Peyer's patch (tissue), 4 donors: ENCODE measurements at regions not wholly inside any gene's neighbourhood (a gene's known extent, or its start where the extent isn't known, plus 50 kb on each side); places are given as distances from the start of the nearest gene placed in this dataset.

ENCODE experiments used
- CTCF ChIP-seq, 6 experiments: fragments of 450-650 bp in 4 of 6; fragments of 200-600 bp in 2 of 6; sonication (generic) in 1 of 6; IDR thresholded peaks; one replicate each; pipeline ENCODE4 v1.5.1; 2017 to 2019; ENCODE audit warnings: antibody characterized with exemption in 6 of 6, mild to moderate bottlenecking in 3 of 6, moderate library complexity in 1 of 6
- POLR2A ChIP-seq, 2 donors: fragments of 450-650 bp; IDR thresholded peaks; one replicate each; pipeline ENCODE4 v1.5.1; 2017; ENCODE audit warnings: antibody characterized with exemption in 2 of 2, mild to moderate bottlenecking in 2 of 2, moderate library complexity in 2 of 2

DNA sequence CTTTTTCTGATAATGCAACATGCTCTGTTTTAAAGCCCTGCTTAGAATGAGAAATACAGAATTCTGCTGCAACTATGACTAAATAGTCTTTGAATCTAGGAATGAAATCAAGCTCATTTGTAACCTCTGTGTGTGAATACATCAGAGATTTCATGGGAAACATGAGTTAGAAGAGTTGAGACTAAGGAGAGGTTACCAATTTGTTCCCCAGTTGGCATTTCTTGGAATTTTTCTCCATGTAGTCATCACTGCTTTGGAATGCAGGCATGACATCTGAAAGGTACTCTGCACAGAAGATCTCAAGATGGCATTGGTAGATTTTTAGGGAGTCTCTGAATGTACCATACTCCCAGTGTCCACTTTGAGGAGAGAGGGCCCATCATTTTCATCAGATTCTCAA, 237.2 kb downstream of the TFAP2A start:
- TF ChIP-seq CTCF (IDR thresholded peaks at IDR 0.05) (no peak), POLR2A (IDR thresholded peaks at IDR 0.05) (no peak)
